GM18858 (cell line): ENCODE measurements at regions not wholly inside any gene's neighbourhood (a gene's known extent, or its start where the extent isn't known, plus 50 kb on each side); places are given as distances from the start of the nearest gene placed in this dataset.

ENCODE experiments used
- ATAC-seq: cut with Tn5 transposase; IDR thresholded peaks from one replicate; pipeline ENCODE4 v1.9.1; 2021; ENCODE audit not compliant: unreplicated experiment

DNA sequence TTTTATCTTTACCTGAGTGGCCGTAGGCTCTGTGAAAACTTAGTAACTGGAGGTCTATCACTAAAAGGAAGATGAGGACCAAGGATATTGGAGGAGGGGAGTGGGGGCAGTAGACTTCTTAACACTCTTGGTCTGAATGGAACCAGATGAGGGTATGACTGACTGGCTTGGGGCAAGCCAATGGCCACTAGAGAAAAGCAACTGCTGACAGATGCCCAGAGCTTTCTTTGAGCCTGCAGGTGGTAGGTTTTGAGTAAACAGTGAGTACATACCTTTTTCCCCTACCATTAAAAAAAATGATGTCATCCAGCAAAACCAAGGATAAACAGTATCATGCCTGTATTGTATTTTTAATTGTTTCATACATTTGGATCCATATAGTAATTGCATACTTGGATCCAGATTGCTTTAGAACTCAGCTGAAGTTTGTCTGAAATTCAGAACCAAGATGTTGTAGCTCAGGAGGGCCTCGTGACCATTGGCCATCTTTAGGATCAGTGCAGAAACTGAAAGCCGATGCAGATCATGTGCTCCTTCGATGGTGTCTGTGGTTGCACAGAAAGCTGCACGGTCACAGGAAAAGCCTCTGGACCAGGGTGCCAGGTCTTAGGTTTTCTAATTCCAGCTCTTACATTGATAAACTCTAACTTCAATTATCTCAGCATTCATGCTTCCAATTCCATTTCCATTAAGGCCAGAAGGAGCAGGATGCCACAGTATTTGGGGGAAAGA is 131.0 kb downstream of the PDGFRA start:
- no peak for ATAC-seq

GRCh38 chr4:54363037-54363436 is 133.9 kb downstream of the PDGFRA start:
- ATAC-seq, result no peak

GRCh38 chr4:54365691-54366090 is 136.6 kb downstream of the PDGFRA start:
- ATAC-seq, result no peak

DNA sequence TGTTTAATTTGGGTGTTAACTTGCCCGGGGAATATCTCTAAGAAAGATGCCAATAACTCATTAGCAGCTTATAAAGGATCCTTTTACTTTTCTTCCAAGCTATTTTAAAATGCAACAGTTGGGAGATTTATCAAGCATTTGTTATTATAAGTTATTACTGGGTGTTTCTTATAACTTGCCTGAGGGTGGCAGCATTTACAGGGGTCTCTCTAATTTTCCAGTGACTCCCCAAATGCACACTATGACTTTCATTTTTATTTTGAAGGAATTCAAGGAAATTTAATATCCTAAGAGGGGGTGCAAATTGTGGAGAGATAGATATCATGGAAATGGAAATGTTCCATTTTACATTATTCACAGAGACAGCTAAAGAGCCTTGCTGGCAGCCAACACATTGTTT is 138.0 kb downstream of the PDGFRA start:
- no peak for ATAC-seq

GRCh38 chr4:54368281-54369265 is 139.5 kb downstream of the PDGFRA start:
- no peak for ATAC-seq

DNA sequence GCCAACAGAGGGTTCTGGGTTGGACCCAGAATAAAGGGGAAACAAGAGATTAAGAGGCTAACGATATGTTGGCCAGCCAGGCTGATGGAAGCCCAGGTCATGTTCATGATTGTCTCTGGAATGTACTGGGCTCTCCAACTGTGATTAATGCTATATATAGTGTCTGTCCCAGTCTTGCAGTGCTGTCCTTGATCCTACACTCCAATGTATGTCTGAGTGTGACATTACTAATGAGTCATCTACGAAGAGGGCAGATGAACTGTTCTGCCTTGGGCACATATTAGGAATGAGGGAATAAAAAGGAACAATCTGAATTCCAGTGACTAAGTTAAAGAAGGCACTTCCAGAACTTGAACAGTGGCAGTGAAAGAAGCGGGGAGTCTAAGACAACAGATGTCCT is 142.1 kb downstream of the PDGFRA start:
- no peak for ATAC-seq

DNA sequence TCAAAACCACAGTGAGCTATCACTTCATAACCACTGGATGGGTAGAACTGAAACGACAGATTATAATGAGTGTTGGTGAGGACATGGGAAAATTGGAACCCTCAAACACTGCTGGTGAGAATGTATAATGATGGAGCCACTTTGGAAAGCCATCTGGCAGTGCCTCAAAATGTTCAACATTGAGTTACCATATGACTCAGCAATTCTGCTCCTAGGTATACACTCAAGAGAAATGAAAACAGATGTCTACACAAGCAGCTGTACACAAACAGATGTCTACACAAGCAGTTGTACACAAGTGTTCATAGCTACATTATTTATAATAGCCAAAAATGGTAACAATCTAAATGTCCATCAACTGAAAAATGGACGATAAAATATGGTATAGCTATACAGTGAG is 143.9 kb downstream of the PDGFRA start:
- ATAC-seq, result no peak

DNA sequence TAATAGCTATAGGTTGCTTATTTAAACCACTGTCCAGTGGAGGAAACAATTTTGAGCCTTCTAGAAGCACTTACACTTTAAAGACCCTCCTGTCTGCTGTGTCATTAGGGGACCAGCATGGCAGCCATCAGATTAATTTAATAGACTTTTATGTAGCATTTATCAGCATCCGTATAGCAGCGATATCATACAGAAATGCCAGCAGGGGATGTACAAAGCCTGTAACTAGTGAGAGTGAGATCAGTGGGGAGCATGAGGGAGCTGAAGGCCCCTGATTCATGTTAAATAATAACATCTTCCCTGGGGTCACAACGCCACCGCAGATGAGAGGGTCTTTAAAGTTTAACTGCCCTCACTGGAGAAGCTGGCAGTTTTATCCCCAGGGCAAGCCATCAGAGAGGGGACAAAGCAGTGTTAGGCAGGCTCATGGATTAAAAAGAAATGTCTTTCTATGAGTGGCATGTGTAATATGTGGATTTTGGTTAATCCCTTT is 144.7 kb downstream of the PDGFRA start:
- no peak for ATAC-seq

DNA sequence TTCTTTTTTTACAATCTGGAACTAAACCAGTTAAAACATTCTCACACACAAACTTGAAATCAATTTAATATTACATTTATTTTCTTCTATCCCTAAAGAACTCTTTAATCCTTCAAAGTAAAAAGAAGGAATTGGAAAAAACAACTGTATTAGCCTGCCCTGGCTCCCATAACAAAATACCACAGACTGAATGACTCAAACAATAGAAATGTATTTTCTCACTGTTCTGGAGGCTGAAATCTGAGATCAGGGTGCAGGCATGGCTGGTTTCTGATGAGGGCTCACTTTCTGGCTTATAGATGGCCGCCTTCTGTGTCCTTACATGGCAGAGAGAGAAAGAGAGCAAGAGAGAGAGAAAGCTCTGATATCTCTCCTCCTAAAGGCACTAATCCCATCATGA is 149.4 kb downstream of the PDGFRA start:
- no peak for ATAC-seq

DNA sequence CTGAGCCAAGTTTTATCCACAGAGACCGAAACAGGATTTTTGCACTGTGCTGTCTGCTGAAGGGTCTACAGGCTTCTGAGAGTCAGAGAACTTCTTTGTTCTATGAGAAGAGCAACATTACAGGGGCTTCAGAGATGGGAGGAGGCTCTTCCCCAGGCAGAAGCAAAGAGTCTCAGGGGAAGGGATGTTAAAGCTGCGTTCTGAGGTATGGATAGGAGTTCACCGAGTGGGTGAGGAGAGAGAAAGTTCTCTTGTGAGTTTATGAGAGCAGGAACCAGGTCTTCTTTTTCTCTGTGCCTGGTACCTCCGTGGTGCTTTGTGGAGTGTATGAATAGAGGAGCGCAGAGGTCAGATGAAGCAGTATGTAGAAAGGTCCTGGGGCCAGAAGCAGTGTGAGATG is 155.1 kb downstream of the PDGFRA start:
- no peak for ATAC-seq

DNA sequence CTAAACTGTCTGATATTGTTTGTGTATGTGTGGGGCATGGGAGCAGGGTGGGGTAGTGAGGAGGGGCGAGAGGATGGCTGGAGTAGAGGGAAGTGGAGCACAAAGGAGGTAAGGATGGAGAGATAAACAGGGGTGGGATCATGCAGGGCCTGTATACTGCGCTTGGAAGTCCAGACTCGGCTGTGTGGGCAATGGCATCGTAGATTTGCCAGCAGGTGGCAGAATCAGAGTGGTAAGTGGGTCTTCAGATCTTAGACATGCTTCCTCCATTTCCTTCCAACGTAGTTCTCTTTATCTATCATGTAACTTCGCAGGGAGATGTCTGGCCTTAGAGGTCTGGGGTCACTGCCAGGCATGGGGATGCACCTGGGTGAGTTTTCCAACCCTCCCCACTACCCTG is 155.5 kb downstream of the PDGFRA start:
- ATAC-seq, result no peak

DNA sequence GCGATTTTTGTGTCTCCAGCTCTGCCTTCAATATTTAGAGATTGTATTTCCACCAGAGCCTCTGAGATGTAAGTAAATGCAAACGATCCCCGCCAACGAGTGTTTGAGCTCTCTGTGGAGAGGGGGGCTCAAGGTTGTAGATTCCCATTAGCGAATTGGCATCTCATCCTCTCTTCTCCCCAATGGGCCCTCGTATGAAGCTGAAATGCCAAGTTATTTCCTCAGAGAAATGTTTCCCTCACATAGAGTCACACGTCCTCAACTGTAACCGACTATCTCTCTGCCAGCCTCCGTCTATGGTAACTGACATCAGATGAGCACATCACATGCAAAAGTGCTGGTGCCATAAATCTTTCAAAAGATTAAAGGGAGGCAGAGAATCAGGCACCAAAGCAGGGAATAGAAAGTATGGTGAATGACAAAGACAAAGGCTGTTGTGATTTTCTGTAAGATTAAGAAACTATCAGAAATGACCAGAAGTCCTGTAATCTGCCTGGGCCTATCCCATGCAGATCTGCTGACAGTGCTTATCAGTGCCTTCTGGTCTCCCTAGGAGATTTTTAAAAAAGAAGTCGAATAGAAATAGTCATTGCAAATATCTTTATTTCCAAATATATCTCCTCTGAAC is 157.1 kb downstream of the PDGFRA start:
- no peak for ATAC-seq

GRCh38 chr4:54386693-54387092 is 157.6 kb downstream of the PDGFRA start:
- ATAC-seq, result no peak

DNA sequence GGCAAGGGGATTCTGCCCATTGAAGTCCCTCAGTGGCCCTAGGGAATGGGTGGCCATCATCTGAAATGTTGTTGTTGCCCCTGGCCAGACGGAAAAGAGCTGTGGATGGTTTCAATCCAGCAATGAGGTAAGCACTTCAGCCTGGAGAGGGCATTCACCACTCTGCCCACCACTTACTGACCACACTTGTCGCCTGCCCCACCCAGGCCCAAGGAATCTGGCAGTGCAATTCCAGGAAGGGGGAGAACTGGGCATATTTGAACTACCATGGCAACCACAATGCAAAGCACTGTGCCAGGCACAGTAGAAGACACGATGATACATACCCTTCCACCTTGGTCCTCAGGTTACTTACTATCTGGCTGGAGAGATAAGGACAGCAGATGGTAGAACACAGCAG is 161.6 kb downstream of the PDGFRA start:
- ATAC-seq, result no peak

GRCh38 chr4:54391104-54391503 is 162.0 kb downstream of the PDGFRA start:
- ATAC-seq, result no peak

DNA sequence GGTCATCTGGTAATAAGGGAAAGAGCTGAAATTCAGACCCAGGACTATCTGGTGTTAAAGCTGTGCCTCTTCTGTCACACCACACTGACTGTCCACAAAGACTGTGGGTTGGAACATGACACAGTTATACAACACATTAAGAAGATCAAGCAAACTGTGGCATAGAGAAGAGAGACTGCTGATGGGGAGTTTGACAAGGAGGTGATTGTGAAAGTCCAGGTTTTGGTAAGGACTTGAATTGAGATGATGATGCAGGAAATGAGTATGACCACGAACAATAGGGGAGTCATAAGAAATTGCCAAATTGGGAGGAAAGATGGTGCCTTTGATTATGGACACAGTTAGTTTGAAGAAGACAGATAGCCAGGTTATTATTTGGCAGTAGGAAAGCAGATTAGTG is 163.4 kb downstream of the PDGFRA start:
- no peak for ATAC-seq

DNA sequence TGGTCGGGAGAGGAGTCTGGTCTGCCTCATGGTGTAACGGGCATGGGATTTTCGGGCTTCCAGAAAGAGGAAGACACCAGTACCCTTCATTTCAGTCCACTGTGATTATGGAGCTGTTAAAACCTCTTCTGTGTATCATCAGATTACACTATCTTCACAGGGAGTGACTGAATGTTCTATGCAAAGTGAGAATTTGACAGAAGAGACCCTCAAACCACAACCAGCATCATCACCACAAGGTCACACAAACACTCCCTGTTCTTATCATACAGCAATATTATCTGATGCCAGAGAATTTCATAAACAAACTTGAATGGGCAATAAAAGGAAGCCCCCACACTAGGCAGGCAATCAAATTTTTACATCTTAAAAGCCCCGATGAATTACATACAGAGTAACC is 164.2 kb downstream of the PDGFRA start:
- ATAC-seq, result no peak

GRCh38 chr4:54395013-54395527 is 166.0 kb downstream of the PDGFRA start:
- ATAC-seq, result no peak

GRCh38 chr4:54400188-54400587 is 171.1 kb downstream of the PDGFRA start:
- ATAC-seq, result no peak

DNA sequence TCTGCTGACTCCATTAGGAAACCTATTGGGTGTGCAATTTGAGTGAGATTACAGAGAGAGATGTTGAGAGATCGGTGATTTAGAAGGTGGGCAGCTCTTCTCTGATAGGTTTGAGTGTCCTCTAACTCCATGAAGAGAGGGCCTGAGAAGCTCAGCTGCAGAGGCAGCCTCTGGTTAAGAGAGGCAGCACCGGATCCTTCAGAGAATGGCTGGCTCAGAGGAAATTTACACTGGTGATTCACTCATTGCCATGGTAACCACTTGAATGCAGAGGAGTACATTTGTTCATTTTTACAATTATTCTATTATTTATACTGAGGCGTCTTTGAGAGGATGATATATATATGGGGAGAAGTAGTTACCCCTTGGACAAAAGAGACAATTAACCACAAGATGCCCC is 171.7 kb downstream of the PDGFRA start:
- no peak for ATAC-seq

DNA sequence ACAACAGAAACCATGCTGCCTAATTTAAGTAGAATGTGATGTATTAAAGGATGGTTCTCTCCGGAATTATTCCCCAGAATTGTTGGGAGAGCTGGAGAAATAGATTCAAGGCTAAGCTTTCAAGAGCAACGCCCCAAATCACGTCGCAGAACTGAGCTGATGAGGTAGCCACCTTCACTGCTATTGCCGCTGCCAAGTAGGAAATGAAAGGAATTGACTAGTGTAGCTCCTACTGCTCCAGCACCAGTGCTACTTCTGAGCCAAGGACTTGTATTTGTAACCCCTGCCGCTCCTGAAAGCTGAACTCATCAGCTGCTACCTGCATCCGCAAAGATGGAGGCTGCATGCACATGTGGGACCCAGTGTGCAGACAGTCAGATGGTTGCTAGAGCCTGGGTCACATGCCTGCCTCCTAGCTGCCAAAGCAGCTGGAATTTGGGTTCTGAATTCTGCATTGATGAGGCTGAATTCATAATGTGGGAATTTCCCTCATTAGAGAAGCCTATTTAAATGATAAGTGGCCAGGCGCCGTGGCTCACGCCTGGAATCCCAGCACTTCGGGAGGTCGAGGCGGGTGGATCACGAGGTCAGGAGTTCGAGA is 173.9 kb downstream of the PDGFRA start:
- no peak for ATAC-seq
